ACHN (cell line): ENCODE measurements at regions not wholly inside any gene's neighbourhood (a gene's known extent, or its start where the extent isn't known, plus 50 kb on each side); places are given as distances from the start of the nearest gene placed in this dataset.

Experiments
- DNase-seq: peaks from one replicate; pipeline ENCODE4 v3.0.0-alpha.2; 2015
- in situ Hi-C: cut with HindIII; loops from 2 replicates; pipeline ENCODE4 v1.10.0; 2017; ENCODE audit warnings: low sequenced_read_pairs, low pct_ligation_motif_present, low pct_unique_long_range_greater_than_20kb

- in situ Hi-C loops: no loop called here
- DNase-seq: peak; percentile 58
Measured at GRCh38 chr11:32006799-32007388, 84.0 kb upstream of the RCN1 start.

GRCh38 chr11:32005786-32006416, 85.0 kb upstream of the RCN1 start:
- in situ Hi-C loops: no loop called here
- DNase-seq: peak; percentile 39

GRCh38 chr11:32003335-32003734, 87.5 kb upstream of the RCN1 start:
- DNase-seq: no peak
- in situ Hi-C loops: no loop called here

- DNase-seq: no peak
- in situ Hi-C loops: no loop called here
Measured at GRCh38 chr11:32002311-32002710, 88.6 kb upstream of the RCN1 start.

- in situ Hi-C loops: no loop called here
- DNase-seq: no peak
Measured at GRCh38 chr11:31997955-31998354, 92.9 kb upstream of the RCN1 start.

GRCh38 chr11:31996159-31996881, 94.6 kb upstream of the RCN1 start:
- no peak for DNase-seq
- in situ Hi-C loops: no loop called here

GRCh38 chr11:31995525-31996094, 95.3 kb upstream of the RCN1 start:
- no peak for DNase-seq
- in situ Hi-C loops: no loop called here

- no peak for DNase-seq
- in situ Hi-C loops: no loop called here
Measured at GRCh38 chr11:31995032-31995431, 95.8 kb upstream of the RCN1 start.

- in situ Hi-C loops: no loop called here
- DNase-seq: no peak
Measured at GRCh38 chr11:31987118-31988005, 103.5 kb upstream of the RCN1 start.

- DNase-seq: no peak
- in situ Hi-C loops: no loop called here
Measured at GRCh38 chr11:31986201-31986889, 104.5 kb upstream of the RCN1 start.

GRCh38 chr11:31981457-31981856, 109.4 kb upstream of the RCN1 start:
- no peak for DNase-seq
- in situ Hi-C loops: no loop called here

- DNase-seq: no peak
- in situ Hi-C loops: no loop called here
Measured at GRCh38 chr11:31977343-31977742, 113.5 kb upstream of the RCN1 start.

GRCh38 chr11:31974366-31975136, 116.3 kb upstream of the RCN1 start:
- peak; percentile 53 for DNase-seq
- in situ Hi-C loops: no loop called here

- no peak for DNase-seq
- in situ Hi-C loops: no loop called here
Measured at GRCh38 chr11:31973172-31973571, 117.7 kb upstream of the RCN1 start.

GRCh38 chr11:31972623-31973022, 118.3 kb upstream of the RCN1 start:
- in situ Hi-C loops: no loop called here
- DNase-seq: no peak

GRCh38 chr11:31969359-31969702, 121.5 kb upstream of the RCN1 start:
- in situ Hi-C loops: no loop called here
- DNase-seq: no peak

GRCh38 chr11:31968461-31969358, 122.2 kb upstream of the RCN1 start:
- peak; percentile 33 for DNase-seq

More at GRCh38 chr11:31968461-31969358, 122.2 kb upstream of the RCN1 start:
- in situ Hi-C loops: no loop called here
